ENCODE measurements at regions not wholly inside any gene's neighbourhood (a gene's known extent, or its start where the extent isn't known, plus 50 kb on each side); places are given as distances from the start of the nearest gene placed in this dataset.

DNA sequence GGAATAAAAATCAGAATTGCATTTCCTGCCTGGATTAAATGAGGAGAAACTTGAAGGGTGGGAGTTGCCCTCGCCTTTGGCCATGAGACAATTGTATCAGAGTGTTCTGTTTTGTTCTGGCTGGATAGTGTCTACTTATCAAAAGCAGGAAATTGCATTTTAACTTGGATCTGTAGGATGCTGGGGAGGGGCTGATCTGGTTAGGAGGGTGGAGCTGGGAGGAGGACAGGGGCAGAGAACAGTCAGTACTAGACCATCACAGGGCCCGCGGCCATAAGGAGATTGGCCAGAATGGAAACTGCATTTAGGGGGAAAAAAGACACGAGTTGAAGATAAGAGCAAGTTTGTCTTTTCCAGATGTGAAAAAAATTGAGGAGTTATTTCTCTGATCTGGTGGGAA is 199.1 kb upstream of the POU3F3 start:
- Histone ChIP-seq H3K4me3 (ENCODE audit: low read length) (no peak overlapping the region), H3K27me3 (ENCODE audit: insufficient read depth, low read length) (no peaks in the 10 kb centered on the region), H3K4me1 (ENCODE audit: insufficient read depth, low read length) (peaks cover 23% of the 10 kb centered on the region), H3K9me3 (ENCODE audit: low read length) (no peaks in the 10 kb centered on the region), H3K36me3 (ENCODE audit: insufficient read depth, low read length) (no peaks in the 10 kb centered on the region), H2AFZ (ENCODE audit: low read depth, low read length) (no peak overlapping the region)

- H3K36me3 ChIP-seq (ENCODE audit: insufficient read depth, low read length), result no peaks in the 10 kb centered on the region
- H3K9me3 ChIP-seq (ENCODE audit: low read length), result no peaks in the 10 kb centered on the region
- peak overlapping the region; percentile 80 for H2AFZ ChIP-seq (ENCODE audit: low read depth, low read length)
- H3K27me3 ChIP-seq (ENCODE audit: insufficient read depth, low read length), result no peaks in the 10 kb centered on the region
- H3K4me3 ChIP-seq (ENCODE audit: low read length), result peak overlapping the region; percentile 29
- H3K4me1 ChIP-seq (ENCODE audit: insufficient read depth, low read length), result peaks cover 23% of the 10 kb centered on the region
Measured at GRCh38 chr2:104656571-104657163, 197.2 kb upstream of the POU3F3 start.

- no peaks in the 10 kb centered on the region for H3K9me3 ChIP-seq (ENCODE audit: low read length)
Measured at GRCh38 chr2:104658144-104658835, 195.6 kb upstream of the POU3F3 start.

DNA sequence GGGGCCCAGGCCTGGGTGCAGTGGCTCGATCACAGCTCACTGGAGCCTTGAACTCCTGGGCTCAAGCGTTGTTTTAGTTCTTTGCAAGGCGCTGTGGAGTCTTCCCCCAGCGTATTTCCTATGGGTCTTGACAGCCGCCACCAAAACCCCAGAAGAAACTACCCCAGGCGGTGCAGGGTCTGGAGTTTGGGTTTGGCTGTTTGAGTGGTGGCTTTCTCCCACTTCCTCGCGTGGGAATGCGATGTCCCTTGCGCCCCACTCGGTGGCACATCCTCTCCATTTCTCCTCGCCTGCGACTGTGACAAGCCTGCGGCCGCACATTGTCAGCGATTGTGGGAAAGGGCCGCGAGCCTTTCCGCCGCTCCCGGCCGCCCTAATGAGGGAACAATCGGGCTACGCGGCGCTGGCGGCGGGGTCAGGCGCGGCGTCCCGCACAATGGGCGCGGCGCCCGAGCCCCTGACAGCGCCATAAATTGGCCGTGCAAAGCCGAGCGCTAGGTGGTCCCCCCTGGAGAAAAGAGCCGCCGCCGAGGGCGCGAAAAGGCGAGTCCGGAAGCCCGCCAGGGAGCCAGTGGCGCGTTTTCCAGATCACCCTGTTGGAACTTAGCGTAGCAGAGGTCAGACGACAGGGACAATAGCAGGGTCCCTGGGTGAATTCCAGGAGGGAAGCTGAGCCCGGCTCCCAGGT is 194.9 kb upstream of the POU3F3 start:
- Histone ChIP-seq H3K4me3 (ENCODE audit: low read length) (peak overlapping the region; percentile 12), H3K9me3 (ENCODE audit: low read length) (no peaks in the 10 kb centered on the region), H3K27me3 (ENCODE audit: insufficient read depth, low read length) (no peaks in the 10 kb centered on the region), H2AFZ (ENCODE audit: low read depth, low read length) (no peak overlapping the region), H3K36me3 (ENCODE audit: insufficient read depth, low read length) (no peaks in the 10 kb centered on the region), H3K4me1 (ENCODE audit: insufficient read depth, low read length) (peaks cover 23% of the 10 kb centered on the region)

More at GRCh38 chr2:104658144-104658835, 195.6 kb upstream of the POU3F3 start:
- H3K27me3 ChIP-seq (ENCODE audit: insufficient read depth, low read length), result no peaks in the 10 kb centered on the region
- peaks cover 23% of the 10 kb centered on the region for H3K4me1 ChIP-seq (ENCODE audit: insufficient read depth, low read length)
- H2AFZ ChIP-seq (ENCODE audit: low read depth, low read length), result peak overlapping the region; percentile 4
- H3K4me3 ChIP-seq (ENCODE audit: low read length), result no peak overlapping the region
- H3K36me3 ChIP-seq (ENCODE audit: insufficient read depth, low read length), result no peaks in the 10 kb centered on the region

DNA sequence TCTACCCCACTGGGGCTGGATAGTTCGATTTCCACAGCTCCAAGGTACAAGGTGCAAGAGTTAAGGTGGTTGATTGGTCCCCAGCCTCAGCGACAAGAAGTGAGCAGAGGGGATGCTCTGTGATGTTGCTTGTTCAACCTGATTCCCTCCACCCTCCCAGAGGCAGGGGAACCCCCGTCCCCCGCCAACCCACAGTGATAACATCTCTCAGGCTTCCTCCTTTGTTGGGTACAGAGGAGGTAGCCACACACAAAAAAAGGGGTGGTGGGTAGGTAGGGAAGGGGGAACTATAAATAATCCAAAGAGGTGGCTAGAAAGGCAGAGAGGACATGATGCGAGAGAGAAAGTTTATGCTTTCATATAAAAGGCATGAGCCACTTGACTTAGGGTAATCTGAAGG is 192.9 kb upstream of the POU3F3 start:
- Histone ChIP-seq H3K4me1 (ENCODE audit: insufficient read depth, low read length) (peaks cover 23% of the 10 kb centered on the region), H3K4me3 (ENCODE audit: low read length) (no peak overlapping the region), H3K9me3 (ENCODE audit: low read length) (no peaks in the 10 kb centered on the region), H3K27me3 (ENCODE audit: insufficient read depth, low read length) (no peaks in the 10 kb centered on the region), H3K36me3 (ENCODE audit: insufficient read depth, low read length) (no peaks in the 10 kb centered on the region), H2AFZ (ENCODE audit: low read depth, low read length) (no peak overlapping the region)

GRCh38 chr2:104664672-104665071 is 189.2 kb upstream of the POU3F3 start:
- no peaks in the 10 kb centered on the region for H3K27me3 ChIP-seq (ENCODE audit: insufficient read depth, low read length)
- no peak overlapping the region for H3K4me3 ChIP-seq (ENCODE audit: low read length)
- no peaks in the 10 kb centered on the region for H3K36me3 ChIP-seq (ENCODE audit: insufficient read depth, low read length)
- H3K4me1 ChIP-seq (ENCODE audit: insufficient read depth, low read length), result no peaks in the 10 kb centered on the region
- H2AFZ ChIP-seq (ENCODE audit: low read depth, low read length), result no peak overlapping the region
- no peaks in the 10 kb centered on the region for H3K9me3 ChIP-seq (ENCODE audit: low read length)

GRCh38 chr2:104668631-104669030 is 185.3 kb upstream of the POU3F3 start:
- Histone ChIP-seq H2AFZ (ENCODE audit: low read depth, low read length) (no peak overlapping the region), H3K27me3 (ENCODE audit: insufficient read depth, low read length) (no peaks in the 10 kb centered on the region), H3K4me1 (ENCODE audit: insufficient read depth, low read length) (peaks cover 14% of the 10 kb centered on the region), H3K36me3 (ENCODE audit: insufficient read depth, low read length) (no peaks in the 10 kb centered on the region), H3K9me3 (ENCODE audit: low read length) (no peaks in the 10 kb centered on the region), H3K4me3 (ENCODE audit: low read length) (no peak overlapping the region)

DNA sequence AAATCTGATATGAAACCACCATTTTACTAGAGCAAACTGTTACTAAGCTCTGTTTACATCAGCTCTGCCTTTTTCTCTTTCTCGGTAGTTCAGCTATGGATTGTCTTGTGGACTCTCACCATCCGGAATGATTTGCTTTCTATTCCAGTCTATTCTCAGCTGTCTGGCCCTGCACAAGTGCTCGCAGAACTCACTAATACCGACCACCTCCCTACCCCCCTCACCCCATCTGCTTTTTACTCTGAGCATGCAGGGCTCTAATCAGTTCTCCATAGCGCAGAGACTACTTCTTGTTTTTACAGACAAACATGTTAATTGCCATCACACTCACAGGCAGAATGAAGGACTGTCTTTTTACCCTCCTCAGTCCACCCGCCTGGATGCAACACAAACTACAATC is 180.7 kb upstream of the POU3F3 start:
- Histone ChIP-seq H3K9me3 (ENCODE audit: low read length) (no peaks in the 10 kb centered on the region), H2AFZ (ENCODE audit: low read depth, low read length) (peak overlapping the region; percentile 7), H3K4me1 (ENCODE audit: insufficient read depth, low read length) (peaks cover 14% of the 10 kb centered on the region), H3K4me3 (ENCODE audit: low read length) (no peak overlapping the region), H3K27me3 (ENCODE audit: insufficient read depth, low read length) (no peaks in the 10 kb centered on the region), H3K36me3 (ENCODE audit: insufficient read depth, low read length) (no peaks in the 10 kb centered on the region)

- H2AFZ ChIP-seq (ENCODE audit: low read depth, low read length), result no peak overlapping the region
- H3K4me1 ChIP-seq (ENCODE audit: insufficient read depth, low read length), result peaks cover 4% of the 10 kb centered on the region
- H3K4me3 ChIP-seq (ENCODE audit: low read length), result no peak overlapping the region
- H3K27me3 ChIP-seq (ENCODE audit: insufficient read depth, low read length), result no peaks in the 10 kb centered on the region
- H3K9me3 ChIP-seq (ENCODE audit: low read length), result no peaks in the 10 kb centered on the region
- no peaks in the 10 kb centered on the region for H3K36me3 ChIP-seq (ENCODE audit: insufficient read depth, low read length)
Measured at GRCh38 chr2:104678181-104678580, 175.7 kb upstream of the POU3F3 start.

DNA sequence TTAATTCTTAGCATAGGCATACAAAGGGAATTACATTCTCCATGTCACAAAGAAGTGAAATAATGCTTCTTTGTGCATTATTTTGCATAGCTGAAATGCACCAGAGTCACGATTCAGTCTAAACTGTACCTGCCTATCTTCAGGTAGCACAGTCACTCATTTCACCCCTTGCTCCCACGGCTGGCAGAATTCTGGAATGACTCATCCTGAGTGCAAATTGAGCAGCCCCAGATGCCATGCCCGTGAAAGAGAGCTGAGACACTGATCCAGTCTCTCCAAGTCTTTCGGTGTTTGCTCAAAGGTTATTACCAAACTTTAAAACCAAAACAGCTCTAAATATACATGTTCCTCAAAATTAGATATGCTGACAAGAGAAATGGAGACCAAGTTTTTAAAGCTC is 168.3 kb upstream of the POU3F3 start:
- no peaks in the 10 kb centered on the region for H3K27me3 ChIP-seq (ENCODE audit: insufficient read depth, low read length)
- H3K9me3 ChIP-seq (ENCODE audit: low read length), result no peaks in the 10 kb centered on the region
- H3K4me3 ChIP-seq (ENCODE audit: low read length), result no peak overlapping the region
- H3K4me1 ChIP-seq (ENCODE audit: insufficient read depth, low read length), result no peaks in the 10 kb centered on the region
- no peaks in the 10 kb centered on the region for H3K36me3 ChIP-seq (ENCODE audit: insufficient read depth, low read length)
- no peak overlapping the region for H2AFZ ChIP-seq (ENCODE audit: low read depth, low read length)

DNA sequence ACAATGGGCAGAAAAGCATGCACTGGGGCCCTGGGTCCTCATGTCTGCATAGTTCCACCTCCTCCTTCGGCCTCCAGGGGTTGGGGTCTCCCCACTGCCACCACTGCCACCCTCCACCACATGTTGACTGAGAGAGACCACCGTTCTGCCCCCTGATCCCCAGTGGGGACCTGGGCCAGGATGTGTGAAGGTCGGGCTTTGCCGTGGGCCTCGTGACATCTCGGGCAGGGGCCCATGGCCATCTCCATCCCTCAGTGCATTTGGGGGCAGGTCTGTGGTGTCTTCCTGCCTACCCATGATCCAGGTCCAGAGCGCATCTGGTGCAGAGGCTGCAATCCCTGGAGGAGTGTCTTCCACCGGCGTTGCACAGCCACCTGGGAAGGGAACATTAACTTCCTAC is 166.8 kb upstream of the POU3F3 start:
- Histone ChIP-seq H2AFZ (ENCODE audit: low read depth, low read length) (no peak overlapping the region), H3K9me3 (ENCODE audit: low read length) (no peaks in the 10 kb centered on the region), H3K4me3 (ENCODE audit: low read length) (no peak overlapping the region), H3K36me3 (ENCODE audit: insufficient read depth, low read length) (no peaks in the 10 kb centered on the region), H3K4me1 (ENCODE audit: insufficient read depth, low read length) (no peaks in the 10 kb centered on the region), H3K27me3 (ENCODE audit: insufficient read depth, low read length) (no peaks in the 10 kb centered on the region)

- Histone ChIP-seq H3K9me3 (ENCODE audit: low read length) (no peaks in the 10 kb centered on the region), H3K36me3 (ENCODE audit: insufficient read depth, low read length) (no peaks in the 10 kb centered on the region), H3K27me3 (ENCODE audit: insufficient read depth, low read length) (no peaks in the 10 kb centered on the region), H3K4me1 (ENCODE audit: insufficient read depth, low read length) (no peaks in the 10 kb centered on the region), H3K4me3 (ENCODE audit: low read length) (no peak overlapping the region), H2AFZ (ENCODE audit: low read depth, low read length) (no peak overlapping the region)
Measured at GRCh38 chr2:104690255-104690984, 163.5 kb upstream of the POU3F3 start.

GRCh38 chr2:104698276-104698675 is 155.6 kb upstream of the POU3F3 start:
- Histone ChIP-seq H3K4me3 (ENCODE audit: low read length) (no peak overlapping the region), H3K36me3 (ENCODE audit: insufficient read depth, low read length) (no peaks in the 10 kb centered on the region), H3K27me3 (ENCODE audit: insufficient read depth, low read length) (no peaks in the 10 kb centered on the region), H2AFZ (ENCODE audit: low read depth, low read length) (no peak overlapping the region), H3K4me1 (ENCODE audit: insufficient read depth, low read length) (peaks cover 24% of the 10 kb centered on the region), H3K9me3 (ENCODE audit: low read length) (no peaks in the 10 kb centered on the region)

Data from neuron (in vitro differentiated cells).